ENCODE measurements at regions not wholly inside any gene's neighbourhood (a gene's known extent, or its start where the extent isn't known, plus 50 kb on each side); places are given as distances from the start of the nearest gene placed in this dataset.

- H3K4me1 Mint-ChIP-seq, result no peaks in the 10 kb centered on the region
- peaks cover 0 to under 1% (median 0%) of the 10 kb centered on the region in 3 donors for H3K9me3 Mint-ChIP-seq
- H3K27ac Mint-ChIP-seq, result no peak overlapping the region
- no peak overlapping the region for H3K4me3 Mint-ChIP-seq
- no peaks in the 10 kb centered on the region for H3K27me3 Mint-ChIP-seq
- no peaks in the 10 kb centered on the region for H3K36me3 Mint-ChIP-seq
Observed at GRCh38 chr12:90842477-90842876, 112.5 kb downstream of the CCER1 start.

GRCh38 chr12:90841336-90841735 lies 113.6 kb downstream of the CCER1 start:
- no peaks in the 10 kb centered on the region for H3K4me1 Mint-ChIP-seq
- no peaks in the 10 kb centered on the region for H3K9me3 Mint-ChIP-seq
- H3K4me3 Mint-ChIP-seq, result no peak overlapping the region
- H3K27me3 Mint-ChIP-seq, result no peaks in the 10 kb centered on the region
- H3K36me3 Mint-ChIP-seq, result no peaks in the 10 kb centered on the region
- H3K27ac Mint-ChIP-seq, result no peak overlapping the region

- Mint-ChIP-seq H3K4me1 (no peaks in the 10 kb centered on the region), H3K27me3 (no peaks in the 10 kb centered on the region), H3K27ac (no peak overlapping the region), H3K9me3 (no peaks in the 10 kb centered on the region), H3K4me3 (no peak overlapping the region), H3K36me3 (no peaks in the 10 kb centered on the region)
Observed at GRCh38 chr12:90839346-90839745, 115.6 kb downstream of the CCER1 start.

- no peak overlapping the region for H3K27ac Mint-ChIP-seq
- H3K4me3 Mint-ChIP-seq, result no peak overlapping the region
- peaks cover 9 to 19% (median 16%) of the 10 kb centered on the region in 3 donors for H3K4me1 Mint-ChIP-seq
- H3K9me3 Mint-ChIP-seq, result no peaks in the 10 kb centered on the region
- H3K27me3 Mint-ChIP-seq, result peaks cover 5% of the 10 kb centered on the region
- no peaks in the 10 kb centered on the region for H3K36me3 Mint-ChIP-seq
Observed at GRCh38 chr12:90836689-90837088, 118.3 kb downstream of the CCER1 start.

GRCh38 chr12:90833228-90833627 lies 121.7 kb downstream of the CCER1 start:
- no peak overlapping the region for H3K4me3 Mint-ChIP-seq
- H3K36me3 Mint-ChIP-seq, result no peaks in the 10 kb centered on the region
- H3K4me1 Mint-ChIP-seq, result peaks cover 9 to 20% (median 16%) of the 10 kb centered on the region in 3 donors
- peaks cover 5% of the 10 kb centered on the region for H3K27me3 Mint-ChIP-seq
- no peaks in the 10 kb centered on the region for H3K9me3 Mint-ChIP-seq
- no peak overlapping the region for H3K27ac Mint-ChIP-seq

- peaks cover 5% of the 10 kb centered on the region for H3K27me3 Mint-ChIP-seq
- H3K4me3 Mint-ChIP-seq, result peak overlapping the region in 1 of 4 donors; percentile 34
- no peaks in the 10 kb centered on the region for H3K9me3 Mint-ChIP-seq
- H3K4me1 Mint-ChIP-seq, result peaks cover 9 to 20% (median 16%) of the 10 kb centered on the region in 3 donors
- H3K27ac Mint-ChIP-seq, result no peak overlapping the region
- no peaks in the 10 kb centered on the region for H3K36me3 Mint-ChIP-seq
Observed at GRCh38 chr12:90832427-90832826, 122.5 kb downstream of the CCER1 start.

- H3K27ac Mint-ChIP-seq, result no peak overlapping the region
- peaks cover 5% of the 10 kb centered on the region for H3K27me3 Mint-ChIP-seq
- H3K9me3 Mint-ChIP-seq, result no peaks in the 10 kb centered on the region
- no peak overlapping the region for H3K4me3 Mint-ChIP-seq
- peaks cover 9 to 20% (median 16%) of the 10 kb centered on the region in 3 donors for H3K4me1 Mint-ChIP-seq
- no peaks in the 10 kb centered on the region for H3K36me3 Mint-ChIP-seq
Observed at GRCh38 chr12:90831712-90832111, 123.3 kb downstream of the CCER1 start.

- Mint-ChIP-seq H3K27me3 (peaks cover 5% of the 10 kb centered on the region), H3K4me3 (no peak overlapping the region), H3K36me3 (no peaks in the 10 kb centered on the region), H3K27ac (no peak overlapping the region), H3K4me1 (peaks cover 9 to 20% (median 16%) of the 10 kb centered on the region in 3 donors), H3K9me3 (peaks cover 0 to 2% (median 0%) of the 10 kb centered on the region in 3 donors)
Observed at GRCh38 chr12:90829044-90829443, 125.9 kb downstream of the CCER1 start.

- H3K27ac Mint-ChIP-seq, result no peak overlapping the region
Observed at GRCh38 chr12:90828621-90829020, 126.4 kb downstream of the CCER1 start.

GRCh38 chr12:90827567-90827966 lies 127.4 kb downstream of the CCER1 start:
- Mint-ChIP-seq H3K4me3 (no peak overlapping the region), H3K9me3 (peaks cover 0 to 2% (median 2%) of the 10 kb centered on the region in 3 donors), H3K27ac (no peak overlapping the region), H3K4me1 (peaks cover 4 to 9% (median 6%) of the 10 kb centered on the region in 3 donors), H3K27me3 (peaks cover 5% of the 10 kb centered on the region), H3K36me3 (no peaks in the 10 kb centered on the region)

More at GRCh38 chr12:90828621-90829020, 126.4 kb downstream of the CCER1 start:
- H3K27me3 Mint-ChIP-seq, result peaks cover 5% of the 10 kb centered on the region
- H3K4me3 Mint-ChIP-seq, result no peak overlapping the region
- no peaks in the 10 kb centered on the region for H3K36me3 Mint-ChIP-seq
- H3K9me3 Mint-ChIP-seq, result peaks cover 0 to 2% (median 0%) of the 10 kb centered on the region in 3 donors
- peaks cover 9 to 20% (median 16%) of the 10 kb centered on the region in 3 donors for H3K4me1 Mint-ChIP-seq

GRCh38 chr12:90826036-90826435 lies 128.9 kb downstream of the CCER1 start:
- H3K27ac Mint-ChIP-seq, result no peak overlapping the region
- peaks cover 0 to 2% (median 2%) of the 10 kb centered on the region in 3 donors for H3K9me3 Mint-ChIP-seq
- H3K27me3 Mint-ChIP-seq, result no peaks in the 10 kb centered on the region
- H3K4me3 Mint-ChIP-seq, result no peak overlapping the region
- no peaks in the 10 kb centered on the region for H3K4me1 Mint-ChIP-seq
- no peaks in the 10 kb centered on the region for H3K36me3 Mint-ChIP-seq

- no peak overlapping the region for H3K27ac Mint-ChIP-seq
- H3K4me1 Mint-ChIP-seq, result no peaks in the 10 kb centered on the region
- no peaks in the 10 kb centered on the region for H3K27me3 Mint-ChIP-seq
- no peak overlapping the region for H3K4me3 Mint-ChIP-seq
- no peaks in the 10 kb centered on the region for H3K36me3 Mint-ChIP-seq
- peaks cover 0 to 2% (median 2%) of the 10 kb centered on the region in 3 donors for H3K9me3 Mint-ChIP-seq
Observed at GRCh38 chr12:90823859-90824258, 131.1 kb downstream of the CCER1 start.

GRCh38 chr12:90819709-90820108 lies 135.3 kb downstream of the CCER1 start:
- Mint-ChIP-seq H3K27me3 (no peaks in the 10 kb centered on the region), H3K36me3 (no peaks in the 10 kb centered on the region), H3K9me3 (peaks cover 0 to 2% (median 2%) of the 10 kb centered on the region in 3 donors), H3K4me3 (no peak overlapping the region), H3K4me1 (no peaks in the 10 kb centered on the region), H3K27ac (no peak overlapping the region)

- H3K9me3 Mint-ChIP-seq, result no peaks in the 10 kb centered on the region
- no peak overlapping the region for H3K4me3 Mint-ChIP-seq
- no peaks in the 10 kb centered on the region for H3K36me3 Mint-ChIP-seq
- H3K27ac Mint-ChIP-seq, result no peak overlapping the region
- H3K4me1 Mint-ChIP-seq, result no peaks in the 10 kb centered on the region
- no peaks in the 10 kb centered on the region for H3K27me3 Mint-ChIP-seq
Observed at GRCh38 chr12:90816353-90817089, 138.5 kb downstream of the CCER1 start.

- Mint-ChIP-seq H3K4me1 (no peaks in the 10 kb centered on the region), H3K36me3 (no peaks in the 10 kb centered on the region), H3K27me3 (no peaks in the 10 kb centered on the region), H3K4me3 (no peak overlapping the region), H3K27ac (no peak overlapping the region), H3K9me3 (no peaks in the 10 kb centered on the region)
Observed at GRCh38 chr12:90809940-90810339, 145.0 kb downstream of the CCER1 start.

GRCh38 chr12:90808568-90808967 lies 146.4 kb downstream of the CCER1 start:
- Mint-ChIP-seq H3K36me3 (no peaks in the 10 kb centered on the region), H3K27me3 (no peaks in the 10 kb centered on the region), H3K4me3 (no peak overlapping the region), H3K9me3 (no peaks in the 10 kb centered on the region), H3K4me1 (no peaks in the 10 kb centered on the region), H3K27ac (no peak overlapping the region)

Data from IgD-negative memory B cell (primary cell).